GM12878 (cell line): ENCODE measurements at regions not wholly inside any gene's neighbourhood (a gene's known extent, or its start where the extent isn't known, plus 50 kb on each side); places are given as distances from the start of the nearest gene placed in this dataset.

ENCODE experiments used
- ATAC-seq: fragments of 200-7000 bp; cut with Tn5 transposase; 3 replicates; pipeline ENCODE4 v1.9.1; 2020; ENCODE audit warnings: mild to moderate bottlenecking, moderate library complexity
- BruUV-seq: library from RNA; stranded (reverse); fragments of 400-500 nt; replicated peaks from 2 replicates; lab custom pipeline; 2021; lab: Mats Ljungman, UMichigan
- CTCF ChIA-PET: fragments of 300-600 bp; sonication (Branson Sonifier 250); formaldehyde crosslinking; extraction: SDS; loops from one replicate; lab custom pipeline; 2021; ENCODE audit warnings: inconsistent platforms; lab: Yijun Ruan, JAX
- POLR2A ChIA-PET: fragments of 350-600 bp; formaldehyde crosslinking; extraction: SDS; loops from one replicate; lab custom pipeline; 2021; ENCODE audit warnings: inconsistent platforms; lab: Charles Lee
- RAD21 ChIA-PET: fragments of 300-600 bp; sonication (Branson Sonifier 250); formaldehyde crosslinking; loops from one replicate; lab custom pipeline; 2023; ENCODE audit warnings: antibody characterized with exemption; ENCODE audit not compliant: unreplicated experiment; lab: Charles Lee
- SMC1A ChIA-PET: fragments of 300-600 bp; sonication (Branson Sonifier 250); formaldehyde crosslinking; loops from one replicate; lab custom pipeline; 2023; ENCODE audit not compliant: unreplicated experiment, uncharacterized antibody; lab: Charles Lee
- DNase-seq: peaks from one replicate; pipeline ENCODE4 v3.0.0-alpha.2; 2011; ENCODE audit warnings: low read depth, low spot score
- FAIRE-seq: peaks from 3 replicates; lab custom pipeline; 2011; peaks lifted over from hg19 to GRCh38; lab: Jason Lieb, UNC
- H2AFZ ChIP-seq: 2 replicates; pipeline ENCODE4 v1.6.0; 2011; ENCODE audit warnings: low read depth, low read length, control low read depth; ENCODE audit not compliant: control insufficient read depth
- H3K27ac ChIP-seq: 2 replicates; pipeline ENCODE4 v1.5.1; 2011; ENCODE audit warnings: control low read depth; ENCODE audit not compliant: control insufficient read depth, insufficient read depth
- H3K27me3 ChIP-seq, 2 experiments: replicated peaks in 1 of 2; 2 replicates each; pipeline versions ENCODE4 v1.6.0 to v1.6.1; 2011; ENCODE audit warnings: low read length in 1 of 2; ENCODE audit not compliant: control insufficient read depth in 2 of 2, insufficient read depth in 2 of 2
- H3K36me3 ChIP-seq, 2 experiments: 2 replicates each; pipeline ENCODE4 v1.5.1; 2011; ENCODE audit warnings: low read length in 1 of 2; ENCODE audit not compliant: control insufficient read depth in 2 of 2, insufficient read depth in 2 of 2
- H3K4me1 ChIP-seq: 2 replicates; pipeline ENCODE4 v1.6.1; 2011; ENCODE audit warnings: mild to moderate bottlenecking, low read length, moderate library complexity, mixed read lengths; ENCODE audit not compliant: control insufficient read depth, insufficient read depth
- H3K4me2 ChIP-seq: 2 replicates; pipeline ENCODE4 v1.6.0; 2011; ENCODE audit warnings: control low read depth; ENCODE audit not compliant: control insufficient read depth, insufficient read depth
- H3K4me3 ChIP-seq: fragments of 200-600 bp; sonication (generic); 2 replicates; pipeline ENCODE4 v1.5.1; 2016
- H3K79me2 ChIP-seq: 2 replicates; pipeline ENCODE4 v1.6.0; 2011; ENCODE audit warnings: low read length; ENCODE audit not compliant: control insufficient read depth, insufficient read depth
- H3K9ac ChIP-seq: 2 replicates; pipeline ENCODE4 v1.8.0; 2011; ENCODE audit warnings: low read length, control low read depth, mixed read lengths; ENCODE audit not compliant: control insufficient read depth, insufficient read depth
- H3K9me3 ChIP-seq: replicated peaks from 3 replicates; pipeline ENCODE4 v1.5.1; 2011; ENCODE audit warnings: mild to moderate bottlenecking, low read length; ENCODE audit not compliant: control insufficient read depth, insufficient read depth
- H4K20me1 ChIP-seq: 2 replicates; pipeline ENCODE4 v1.6.0; 2011; ENCODE audit not compliant: control insufficient read depth, insufficient read depth
- NFIC ChIP-seq: IDR thresholded peaks from 2 replicates; pipeline ENCODE4 v1.6.1; 2012; ENCODE audit warnings: low read depth, mild to moderate bottlenecking, inconsistent platforms, low read length, moderate library complexity
- NFYB ChIP-seq: IDR thresholded peaks from 2 replicates; pipeline ENCODE4 v1.6.1; 2011; ENCODE audit warnings: low read depth, mild to moderate bottlenecking, low read length, improper control_type of control experiment, moderate library complexity; ENCODE audit not compliant: insufficient read depth
- NR2F1 ChIP-seq: fragments of 450-650 bp; conservative IDR thresholded peaks from 2 replicates; pipeline ENCODE4 v1.6.1; 2017; ENCODE audit warnings: mild to moderate bottlenecking
- SKIL ChIP-seq: fragments of 450-650 bp; IDR thresholded peaks from 2 replicates; pipeline ENCODE4 v1.6.1; 2017; ENCODE audit warnings: mild to moderate bottlenecking, low read depth, inconsistent platforms; ENCODE audit not compliant: poor library complexity, severe bottlenecking
- SREBF1 ChIP-seq: IDR thresholded peaks from 2 replicates; pipeline ENCODE4 v1.6.1; 2012; ENCODE audit warnings: mild to moderate bottlenecking, low read length
- WGBS: methylation state at CpG from one replicate; pipeline ENCODE4 v1.1.6; 2016; ENCODE audit warnings: low lambda C conversion rate; ENCODE audit not compliant: insufficient replicate concordance, insufficient coverage; ENCODE audit errors: missing lambda C conversion rate; 5-methylcytosine and 5-hydroxymethylcytosine counted together
- in situ Hi-C: fragments of 300-500 bp; cut with MboI; formaldehyde crosslinking; loops from 9 replicates; pipeline ENCODE4 v1.14.3; 2018; ENCODE audit warnings: mixed read lengths
- intact Hi-C: fragments of 100-400 bp; cut with micrococcal nuclease; formaldehyde crosslinking; loops from one replicate; pipeline ENCODE4 v1.14.2; 2022; ENCODE audit not compliant: unreplicated experiment
- TF ChIP-seq, protein P1 (sequence below): IDR thresholded peaks from 2 replicates; pipeline ENCODE4 v1.6.1; 2012; ENCODE audit warnings: mild to moderate bottlenecking, low read depth, low read length

DNA sequence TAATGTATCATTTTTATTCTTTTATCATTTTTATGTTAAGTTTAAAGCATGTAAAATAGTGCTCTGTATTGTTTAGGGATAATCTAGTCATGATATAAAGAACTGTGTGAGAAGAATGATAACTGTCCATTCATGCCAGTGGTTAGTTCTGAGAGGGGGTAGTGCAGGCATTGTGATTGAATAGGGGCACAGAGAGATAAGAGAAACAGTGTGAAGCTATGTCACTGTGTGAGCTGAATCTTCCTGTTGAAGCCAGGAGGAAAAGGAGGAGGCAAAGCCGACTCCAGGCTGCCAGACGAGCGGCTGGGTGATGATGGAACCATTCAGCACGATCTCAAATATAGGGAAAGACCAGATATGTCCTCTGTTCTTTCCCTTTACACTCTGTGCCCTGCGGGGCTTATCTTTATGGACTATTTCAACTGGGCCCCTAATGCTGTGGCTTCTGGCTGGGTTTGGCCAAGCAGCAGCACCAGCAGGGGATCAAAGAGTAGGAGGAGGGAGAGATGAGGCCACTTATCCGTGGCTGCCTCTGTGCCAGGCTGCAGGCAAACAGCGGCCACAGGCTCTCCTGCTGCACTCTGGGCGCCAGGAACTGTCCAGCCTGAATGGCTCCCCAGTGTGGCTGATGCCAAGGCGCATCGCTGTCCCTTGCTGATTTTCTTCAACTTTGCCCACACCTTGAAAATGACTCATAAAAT, 128.0 kb downstream of the SPP2 start:
- FAIRE-seq (no peak), DNase-seq (no peak), ATAC-seq (no peak)
- WGBS = 27% methylated on average over 10 of the region's 10 CpGs
- Histone ChIP-seq H3K36me3 (no peaks in the 10 kb centered on the region), H3K27ac (no peak overlapping the region), H3K9ac (no peak overlapping the region), H3K27me3 (no peaks in the 10 kb centered on the region), H3K79me2 (no peaks in the 10 kb centered on the region), H2AFZ (no peak overlapping the region), H3K4me3 (no peak overlapping the region), H3K4me2 (no peak overlapping the region), H3K9me3 (no peaks in the 10 kb centered on the region), H4K20me1 (no peaks in the 10 kb centered on the region), H3K4me1 (no peaks in the 10 kb centered on the region)
- ChIA-PET SMC1A (no interaction called here), POLR2A (interaction anchor here (0.6 kb wide), 1 partner anchor 1507 kb away, joined by 3 read pairs; no protein-coding TSS in a partner anchor), CTCF (interaction anchor here (0.7 kb wide), 1 partner anchor 23 kb away, joined by 3 read pairs; no protein-coding TSS in a partner anchor), RAD21 (no interaction called here)
- in situ Hi-C loops (no loop called here), intact Hi-C loops (no loop called here)
- TF ChIP-seq NR2F1 = no peak
- TF ChIP-seq, protein P1, sequence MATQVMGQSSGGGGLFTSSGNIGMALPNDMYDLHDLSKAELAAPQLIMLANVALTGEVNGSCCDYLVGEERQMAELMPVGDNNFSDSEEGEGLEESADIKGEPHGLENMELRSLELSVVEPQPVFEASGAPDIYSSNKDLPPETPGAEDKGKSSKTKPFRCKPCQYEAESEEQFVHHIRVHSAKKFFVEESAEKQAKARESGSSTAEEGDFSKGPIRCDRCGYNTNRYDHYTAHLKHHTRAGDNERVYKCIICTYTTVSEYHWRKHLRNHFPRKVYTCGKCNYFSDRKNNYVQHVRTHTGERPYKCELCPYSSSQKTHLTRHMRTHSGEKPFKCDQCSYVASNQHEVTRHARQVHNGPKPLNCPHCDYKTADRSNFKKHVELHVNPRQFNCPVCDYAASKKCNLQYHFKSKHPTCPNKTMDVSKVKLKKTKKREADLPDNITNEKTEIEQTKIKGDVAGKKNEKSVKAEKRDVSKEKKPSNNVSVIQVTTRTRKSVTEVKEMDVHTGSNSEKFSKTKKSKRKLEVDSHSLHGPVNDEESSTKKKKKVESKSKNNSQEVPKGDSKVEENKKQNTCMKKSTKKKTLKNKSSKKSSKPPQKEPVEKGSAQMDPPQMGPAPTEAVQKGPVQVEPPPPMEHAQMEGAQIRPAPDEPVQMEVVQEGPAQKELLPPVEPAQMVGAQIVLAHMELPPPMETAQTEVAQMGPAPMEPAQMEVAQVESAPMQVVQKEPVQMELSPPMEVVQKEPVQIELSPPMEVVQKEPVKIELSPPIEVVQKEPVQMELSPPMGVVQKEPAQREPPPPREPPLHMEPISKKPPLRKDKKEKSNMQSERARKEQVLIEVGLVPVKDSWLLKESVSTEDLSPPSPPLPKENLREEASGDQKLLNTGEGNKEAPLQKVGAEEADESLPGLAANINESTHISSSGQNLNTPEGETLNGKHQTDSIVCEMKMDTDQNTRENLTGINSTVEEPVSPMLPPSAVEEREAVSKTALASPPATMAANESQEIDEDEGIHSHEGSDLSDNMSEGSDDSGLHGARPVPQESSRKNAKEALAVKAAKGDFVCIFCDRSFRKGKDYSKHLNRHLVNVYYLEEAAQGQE = peak; percentile 52; the same call in 1 of the 2 replicates
- BruUV-seq = no TSS peak

DNA sequence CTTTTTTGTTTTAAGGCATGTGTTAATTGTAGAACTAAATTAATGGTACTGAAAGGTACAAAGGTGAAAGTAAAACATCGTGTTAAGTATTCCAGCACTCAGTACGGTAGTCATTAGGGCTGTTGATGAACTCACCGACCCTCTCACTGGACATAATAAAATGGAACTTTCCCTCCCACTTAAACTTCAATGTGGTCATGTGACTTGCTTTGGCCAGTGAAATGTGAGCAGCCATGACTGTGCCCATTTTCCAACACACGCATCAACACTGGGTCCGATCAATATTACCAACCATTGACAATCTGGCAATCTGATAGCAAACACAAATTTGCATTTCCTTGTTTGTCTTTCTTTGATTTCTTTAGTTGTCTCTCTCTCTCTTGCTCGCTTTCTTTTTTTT, 125.1 kb downstream of the SPP2 start:
- no peaks in the 10 kb centered on the region for H3K79me2 ChIP-seq
- ChIA-PET RAD21 (no interaction called here), POLR2A (no interaction called here), CTCF (interaction anchor here (1.2 kb wide), 1 partner anchor 39 kb away, joined by 3 read pairs; no protein-coding TSS in a partner anchor), SMC1A (no interaction called here)
- H3K27ac ChIP-seq = no peak overlapping the region
- H3K36me3 ChIP-seq = no peaks in the 10 kb centered on the region
- ATAC-seq (no peak), DNase-seq (no peak), FAIRE-seq (no peak)
- H3K4me1 ChIP-seq = no peaks in the 10 kb centered on the region
- no peaks in the 10 kb centered on the region for H4K20me1 ChIP-seq
- no peak overlapping the region for H2AFZ ChIP-seq
- no peak overlapping the region for H3K4me2 ChIP-seq
- intact Hi-C loops (no loop called here), in situ Hi-C loops (no loop called here)
- H3K9ac ChIP-seq = no peak overlapping the region
- H3K27me3 ChIP-seq = no peaks in the 10 kb centered on the region
- BruUV-seq = no TSS peak
- WGBS = 57% methylated on average over 6 of the region's 6 CpGs
- no peak overlapping the region for H3K4me3 ChIP-seq
- H3K9me3 ChIP-seq = no peaks in the 10 kb centered on the region
- no peak for TF ChIP-seq SKIL
- TF ChIP-seq NFIC = no peak
- TF ChIP-seq, protein P1 = no peak
- no peak for TF ChIP-seq NFYB
- TF ChIP-seq SREBF1 = no peak
